H1 (cell line): ENCODE measurements at regions not wholly inside any gene's neighbourhood (a gene's known extent, or its start where the extent isn't known, plus 50 kb on each side); places are given as distances from the start of the nearest gene placed in this dataset.

Experiments used
- CTCF ChIA-PET: fragments of 300-600 bp; sonication (Branson Sonifier 250); formaldehyde crosslinking; loops from one replicate; lab custom pipeline; 2021; ENCODE audit not compliant: partially characterized antibody; lab: Charles Lee
- POLR2A ChIA-PET: fragments of 300-600 bp; sonication (Branson Sonifier 250); formaldehyde crosslinking; loops from one replicate; lab custom pipeline; 2021; ENCODE audit warnings: inconsistent platforms; ENCODE audit not compliant: partially characterized antibody; lab: Charles Lee
- DNase-seq, 2 experiments: peaks; one replicate each; pipeline versions ENCODE4 v3.0.0 to v3.0.0-alpha.2; 2010 to 2022; ENCODE audit warnings: low spot score in 2 of 2, low read depth in 1 of 2, mixed read lengths in 1 of 2
- FAIRE-seq: peaks from 2 replicates; lab custom pipeline; 2011; peaks lifted over from hg19 to GRCh38; lab: Jason Lieb, UNC
- H2AFZ ChIP-seq: 2 replicates; pipeline ENCODE4 v1.8.1; 2012; ENCODE audit warnings: low read length, inconsistent platforms
- H2AK5ac ChIP-seq: 2 replicates; pipeline ENCODE4 v1.6.1; 2013; ENCODE audit warnings: low read depth, low read length
- H2BK120ac ChIP-seq: replicated peaks from 2 replicates; pipeline ENCODE3; 2013; ENCODE audit warnings: low read depth, low read length, inconsistent platforms
- H2BK12ac ChIP-seq: 2 replicates; pipeline ENCODE4 v1.6.1; 2013; ENCODE audit warnings: low read depth, low read length
- H2BK15ac ChIP-seq: 2 replicates; pipeline ENCODE4 v1.6.1; 2013; ENCODE audit warnings: low read length
- H2BK20ac ChIP-seq: 2 replicates; pipeline ENCODE4 v1.6.1; 2013; ENCODE audit warnings: low read length
- H2BK5ac ChIP-seq: 2 replicates; pipeline ENCODE4 v1.6.1; 2013; ENCODE audit warnings: low read depth, low read length
- H3K14ac ChIP-seq: 2 replicates; pipeline ENCODE4 v1.6.1; 2013; ENCODE audit warnings: inconsistent platforms; ENCODE audit not compliant: insufficient read length
- H3K18ac ChIP-seq: 2 replicates; pipeline ENCODE4 v1.6.1; 2013; ENCODE audit warnings: low read length; ENCODE audit errors: extremely low read depth
- H3K23ac ChIP-seq: 2 replicates; pipeline ENCODE4 v1.6.1; 2013; ENCODE audit warnings: inconsistent platforms; ENCODE audit not compliant: insufficient read length
- H3K23me2 ChIP-seq: 2 replicates; pipeline ENCODE4 v1.6.1; 2013; ENCODE audit warnings: low read depth, low read length
- H3K27ac ChIP-seq: 2 replicates; pipeline ENCODE4 v1.6.1; 2011; ENCODE audit warnings: low read depth, low read length, inconsistent platforms
- H3K27me3 ChIP-seq, 4 experiments: replicated peaks in 1 of 4; 1 replicate in 1 of 4; 2 replicates in 3 of 4; pipeline versions ENCODE4 v1.6.1 to v1.8.1; 2011 to 2013; ENCODE audit warnings: low read length in 3 of 4, mild to moderate bottlenecking in 3 of 4, inconsistent platforms in 2 of 4, mixed read lengths in 2 of 4, moderate library complexity in 1 of 4; ENCODE audit not compliant: control insufficient read depth in 3 of 4, insufficient read depth in 3 of 4; ENCODE audit errors: extremely low read depth in 1 of 4
- H3K36me3 ChIP-seq, 4 experiments: 2 replicates each; pipeline versions ENCODE4 v1.6.1 to v1.8.1; 2011 to 2013; ENCODE audit warnings: mild to moderate bottlenecking in 4 of 4, low read length in 3 of 4, moderate library complexity in 2 of 4, control low read depth in 1 of 4, inconsistent platforms in 1 of 4; ENCODE audit not compliant: insufficient read depth in 4 of 4, control insufficient read depth in 2 of 4
- H3K4ac ChIP-seq: replicated peaks from 2 replicates; pipeline ENCODE3; 2013; ENCODE audit warnings: low read length, low read depth, mixed read lengths, inconsistent platforms; ENCODE audit not compliant: insufficient read length
- H3K4me1 ChIP-seq, 4 experiments: replicated peaks in 1 of 4; 1 replicate in 1 of 4; 2 replicates in 3 of 4; pipeline versions ENCODE4 v1.6.1 to v1.8.1; 2011 to 2013; ENCODE audit warnings: low read length in 3 of 4, inconsistent platforms in 2 of 4, mixed read lengths in 1 of 4; ENCODE audit not compliant: insufficient read depth in 4 of 4, control insufficient read depth in 3 of 4
- H3K4me2 ChIP-seq, 2 experiments: 2 replicates each; pipeline versions ENCODE4 v1.6.1 to v1.8.1; 2011 to 2013; ENCODE audit warnings: low read depth in 2 of 2, low read length in 2 of 2, control low read depth in 1 of 2, inconsistent platforms in 1 of 2, mild to moderate bottlenecking in 1 of 2; ENCODE audit not compliant: insufficient read depth in 1 of 2
- H3K4me3 ChIP-seq, 4 experiments: fragments of 200-600, 300-600 bp in 1 of 4; sonication (generic), shearing (Covaris generic), sonication (Bioruptor Twin) in 1 of 4; 2 replicates each; pipeline versions ENCODE4 v1.5.1 to v1.8.1; 2011 to 2016; ENCODE audit warnings: low read length in 4 of 4, low read depth in 3 of 4, control low read depth in 2 of 4, inconsistent platforms in 2 of 4, mild to moderate bottlenecking in 2 of 4, mixed read lengths in 1 of 4, moderate library complexity in 1 of 4; ENCODE audit not compliant: insufficient read depth in 2 of 4; ENCODE audit errors: extremely low read depth in 1 of 4
- H3K56ac ChIP-seq: replicated peaks from 2 replicates; pipeline ENCODE3; 2013; ENCODE audit warnings: low read depth, mild to moderate bottlenecking, mixed read lengths, low read length, inconsistent platforms; ENCODE audit not compliant: insufficient read length
- H3K79me1 ChIP-seq: 2 replicates; pipeline ENCODE4 v1.6.1; 2013; ENCODE audit warnings: low read depth, low read length, control low read depth
- H3K79me2 ChIP-seq, 2 experiments: 2 replicates each; pipeline versions ENCODE4 v1.6.1 to v1.8.1; 2012 to 2013; ENCODE audit warnings: low read length in 2 of 2, mild to moderate bottlenecking in 2 of 2, inconsistent platforms in 1 of 2; ENCODE audit not compliant: insufficient read depth in 2 of 2, control insufficient read depth in 1 of 2
- H3K9ac ChIP-seq, 4 experiments: replicated peaks in 1 of 4; 1 replicate in 1 of 4; 2 replicates in 3 of 4; pipeline versions ENCODE4 v1.6.1 to v1.8.1; 2011 to 2013; ENCODE audit warnings: low read depth in 3 of 4, low read length in 3 of 4, control low read depth in 2 of 4, mild to moderate bottlenecking in 2 of 4, moderate library complexity in 2 of 4, inconsistent platforms in 1 of 4; ENCODE audit errors: extremely low read depth in 1 of 4
- H3K9me3 ChIP-seq, 2 experiments: 2 replicates each; pipeline versions ENCODE4 v1.6.1 to v1.8.1; 2012 to 2013; ENCODE audit warnings: mild to moderate bottlenecking in 2 of 2, moderate library complexity in 2 of 2, control low read depth in 1 of 2, inconsistent platforms in 1 of 2, low read depth in 1 of 2, low read length in 1 of 2, mixed read lengths in 1 of 2; ENCODE audit not compliant: insufficient read depth in 2 of 2
- H4K20me1 ChIP-seq, 2 experiments: replicated peaks in 1 of 2; 2 replicates each; pipeline versions ENCODE3 to v1.8.1; 2011 to 2013; ENCODE audit warnings: inconsistent platforms in 2 of 2, low read length in 2 of 2, mild to moderate bottlenecking in 1 of 2; ENCODE audit not compliant: insufficient read depth in 2 of 2, control insufficient read depth in 1 of 2
- H4K5ac ChIP-seq: 2 replicates; pipeline ENCODE4 v1.6.1; 2013; ENCODE audit warnings: low read length, low read depth, mixed read lengths, inconsistent platforms; ENCODE audit not compliant: insufficient read length
- H4K8ac ChIP-seq: 2 replicates; pipeline ENCODE4 v1.8.0; 2013; ENCODE audit warnings: mild to moderate bottlenecking, moderate library complexity, low read length, inconsistent platforms; ENCODE audit not compliant: insufficient read depth; ENCODE audit errors: extremely low read depth
- H4K91ac ChIP-seq: replicated peaks from 2 replicates; pipeline ENCODE3; 2013; ENCODE audit warnings: low read length, mixed read lengths, inconsistent platforms; ENCODE audit not compliant: insufficient read length
- ATF3 ChIP-seq: IDR thresholded peaks from 2 replicates; pipeline ENCODE4 v1.6.1; 2011; ENCODE audit warnings: low read depth, mild to moderate bottlenecking, low read length; ENCODE audit not compliant: insufficient read depth
- CEBPB ChIP-seq: IDR thresholded peaks from 2 replicates; pipeline ENCODE4 v1.6.1; 2012; ENCODE audit warnings: low read depth, low read length
- CHD1 ChIP-seq: IDR thresholded peaks from 2 replicates; pipeline ENCODE4 v1.6.1; 2012; ENCODE audit warnings: low read depth, low read length, improper control_type of control experiment
- CTBP2 ChIP-seq: IDR thresholded peaks from 2 replicates; pipeline ENCODE4 v1.7.0; 2011; ENCODE audit warnings: borderline replicate concordance, mild to moderate bottlenecking, moderate library complexity, mixed read lengths, low read length; ENCODE audit not compliant: insufficient read depth, insufficient read length
- GTF2F1 ChIP-seq: IDR thresholded peaks from 2 replicates; pipeline ENCODE4 v1.6.1; 2012; ENCODE audit warnings: low read depth, low read length, improper control_type of control experiment, borderline replicate concordance
- HDAC6 ChIP-seq: IDR thresholded peaks from one replicate; pipeline ENCODE4 v1.7.1; 2012; ENCODE audit warnings: low read depth, mild to moderate bottlenecking, inconsistent platforms, low read length, moderate library complexity
- JUN ChIP-seq: IDR thresholded peaks from 2 replicates; pipeline ENCODE4 v1.6.1; 2011; ENCODE audit warnings: low read depth, mild to moderate bottlenecking, improper control_type of control experiment, low read length
- KDM4A ChIP-seq: IDR thresholded peaks from one replicate; pipeline ENCODE4 v1.7.1; 2012; ENCODE audit warnings: low read depth, mild to moderate bottlenecking, moderate library complexity, low read length, inconsistent platforms; ENCODE audit not compliant: severe bottlenecking
- NRF1 ChIP-seq: IDR thresholded peaks from 2 replicates; pipeline ENCODE4 v1.6.1; 2011; ENCODE audit warnings: mild to moderate bottlenecking, low read depth, low read length, improper control_type of control experiment
- SP4 ChIP-seq: IDR thresholded peaks from 2 replicates; pipeline ENCODE4 v1.6.1; 2012; ENCODE audit warnings: low read length, inconsistent platforms
- YY1 ChIP-seq: IDR thresholded peaks from 2 replicates; pipeline ENCODE4 v1.6.1; 2011; ENCODE audit warnings: low read depth, mild to moderate bottlenecking, low read length
- ZNF274 ChIP-seq: IDR thresholded peaks from 2 replicates; pipeline ENCODE4 v1.7.0; 2012; ENCODE audit warnings: low read length, borderline replicate concordance; ENCODE audit errors: extremely low read depth
- WGBS, 2 experiments: shearing (Covaris generic) in 1 of 2; methylation state at CpG; one replicate each; pipeline versions ENCODE4 v1.1.6 to v1.1.7; 2013 to 2015; ENCODE audit warnings: low lambda C conversion rate in 2 of 2, mixed read lengths in 2 of 2, inconsistent platforms in 1 of 2, low coverage in 1 of 2, missing lambda C conversion rate in 1 of 2; ENCODE audit not compliant: insufficient replicate concordance in 2 of 2, insufficient coverage in 1 of 2, insufficient read length in 1 of 2; ENCODE audit errors: extremely low coverage in 1 of 2, missing lambda C conversion rate in 1 of 2; 5-methylcytosine and 5-hydroxymethylcytosine counted together
- TF ChIP-seq, protein P1 (sequence below): IDR thresholded peaks from 2 replicates; pipeline ENCODE4 v1.6.1; 2012; ENCODE audit warnings: low read length, inconsistent platforms

- Histone ChIP-seq H3K4me2 (no peak overlapping the region), H4K91ac (no peak overlapping the region), H3K79me2 (no peaks in the 10 kb centered on the region), H3K79me1 (no peaks in the 10 kb centered on the region), H3K56ac (no peak overlapping the region), H2BK12ac (no peak overlapping the region), H3K23ac (no peak overlapping the region), H2BK15ac (no peak overlapping the region), H3K9me3 (no peaks in the 10 kb centered on the region), H3K4me3 (no peak overlapping the region), H3K23me2 (no peaks in the 10 kb centered on the region), H3K4ac (no peak overlapping the region), H2BK120ac (no peak overlapping the region), H3K27me3 (no peaks in the 10 kb centered on the region), H3K36me3 (no peaks in the 10 kb centered on the region; a peak in 1 of 8 replicates), H2BK5ac (no peak overlapping the region), H2AFZ (no peak overlapping the region), H4K8ac (no peak overlapping the region), H4K5ac (no peak overlapping the region), H2AK5ac (no peak overlapping the region), H3K27ac (no peak overlapping the region), H2BK20ac (no peak overlapping the region), H4K20me1 (no peaks in the 10 kb centered on the region), H3K4me1 (peaks cover 0 to 3% (median 0%) of the 10 kb centered on the region in 4 experiments; a peak in 2 of 7 replicates), H3K18ac (no peak overlapping the region), H3K9ac (no peak overlapping the region), H3K14ac (no peak overlapping the region)
- 83% methylated on average over 14 of the region's 14 CpGs; no CpG with 5 or more reads in 1 of the 2 experiments for WGBS, 2 experiments
- ChIA-PET POLR2A (no interaction called here), CTCF (interaction anchor here (1.2 kb wide), 1 partner anchor 78 kb away, joined by 3 read pairs; no protein-coding TSS in a partner anchor)
- DNase-seq (no peak), FAIRE-seq (no peak)
- TF ChIP-seq CHD1 (no peak), NRF1 (no peak), SP4 (no peak), GTF2F1 (no peak), KDM4A (no peak), HDAC6 (no peak), ZNF274 (no peak), ATF3 (no peak), CTBP2 (no peak), JUN (no peak), YY1 (no peak), CEBPB (no peak)
- TF ChIP-seq, protein P1, sequence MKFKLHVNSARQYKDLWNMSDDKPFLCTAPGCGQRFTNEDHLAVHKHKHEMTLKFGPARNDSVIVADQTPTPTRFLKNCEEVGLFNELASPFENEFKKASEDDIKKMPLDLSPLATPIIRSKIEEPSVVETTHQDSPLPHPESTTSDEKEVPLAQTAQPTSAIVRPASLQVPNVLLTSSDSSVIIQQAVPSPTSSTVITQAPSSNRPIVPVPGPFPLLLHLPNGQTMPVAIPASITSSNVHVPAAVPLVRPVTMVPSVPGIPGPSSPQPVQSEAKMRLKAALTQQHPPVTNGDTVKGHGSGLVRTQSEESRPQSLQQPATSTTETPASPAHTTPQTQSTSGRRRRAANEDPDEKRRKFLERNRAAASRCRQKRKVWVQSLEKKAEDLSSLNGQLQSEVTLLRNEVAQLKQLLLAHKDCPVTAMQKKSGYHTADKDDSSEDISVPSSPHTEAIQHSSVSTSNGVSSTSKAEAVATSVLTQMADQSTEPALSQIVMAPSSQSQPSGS: no peak
These were observed 126.8 kb upstream of the MED13L start for GRCh38 chr12:116404247-116404646.
